ENCODE measurements at regions not wholly inside any gene's neighbourhood (a gene's known extent, or its start where the extent isn't known, plus 50 kb on each side); places are given as distances from the start of the nearest gene placed in this dataset.

DNA sequence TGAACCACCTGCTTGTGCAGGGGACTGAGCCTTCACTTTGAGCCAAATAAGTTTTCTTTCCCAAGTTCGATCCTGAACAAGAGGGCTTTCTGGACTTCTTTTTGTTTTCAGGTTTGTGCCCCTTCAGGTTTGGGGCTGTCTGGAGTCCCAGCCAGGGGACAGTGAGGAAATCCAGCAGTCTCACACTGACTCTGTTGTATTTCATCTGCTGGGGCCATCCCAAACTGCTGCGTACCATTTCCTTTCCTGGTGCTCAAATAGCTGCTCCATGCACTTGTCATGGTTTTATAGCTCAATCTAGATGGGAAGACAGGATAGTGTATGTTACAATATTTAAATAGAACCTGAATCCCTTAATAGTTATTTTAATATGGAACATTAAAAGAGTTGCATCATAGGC is 66.3 kb upstream of the IGLL5 start:
- TF ChIP-seq CTCF (IDR thresholded peaks at IDR 0.05) (no peak), ZFX (IDR thresholded peaks at IDR 0.05; ENCODE audit: borderline replicate concordance) (no peak)
